Mesendoderm (in vitro differentiated cells): ENCODE measurements at regions not wholly inside any gene's neighbourhood (a gene's known extent, or its start where the extent isn't known, plus 50 kb on each side); places are given as distances from the start of the nearest gene placed in this dataset.

ENCODE experiments used
- DNase-seq: peaks from one replicate; pipeline ENCODE4 v3.0.0; 2013
- H2AK5ac ChIP-seq: 2 replicates; pipeline ENCODE4 v1.6.1; 2013; ENCODE audit warnings: low read length, inconsistent platforms
- H2BK120ac ChIP-seq: 2 replicates; pipeline ENCODE4 v1.6.1; 2013; ENCODE audit warnings: low read depth, mild to moderate bottlenecking, low read length, moderate library complexity, mixed read lengths
- H2BK15ac ChIP-seq: replicated peaks from 2 replicates; pipeline ENCODE4 v1.6.1; 2013; ENCODE audit warnings: low read depth, mild to moderate bottlenecking, moderate library complexity
- H2BK5ac ChIP-seq: 2 replicates; pipeline ENCODE4 v1.6.1; 2013; ENCODE audit warnings: low read length, inconsistent platforms
- H3K18ac ChIP-seq: 2 replicates; pipeline ENCODE4 v1.6.1; 2013; ENCODE audit warnings: mild to moderate bottlenecking, low read length, mixed read lengths
- H3K23ac ChIP-seq: one replicate; pipeline ENCODE4 v1.6.1; 2013; ENCODE audit warnings: low read length
- H3K27ac ChIP-seq: 2 replicates; pipeline ENCODE4 v1.5.1; 2013; ENCODE audit warnings: low read depth, mild to moderate bottlenecking, inconsistent platforms, low read length, moderate library complexity
- H3K27me3 ChIP-seq: 2 replicates; pipeline ENCODE4 v1.6.1; 2013; ENCODE audit warnings: low read length, control low read depth, mild to moderate bottlenecking, inconsistent platforms; ENCODE audit not compliant: insufficient read depth, poor library complexity
- H3K36me3 ChIP-seq: 2 replicates; pipeline ENCODE4 v1.6.1; 2013; ENCODE audit warnings: low read length, inconsistent platforms; ENCODE audit not compliant: control insufficient read depth, insufficient read depth
- H3K4ac ChIP-seq: one replicate; pipeline ENCODE4 v1.6.1; 2013; ENCODE audit warnings: low read depth, mild to moderate bottlenecking, low read length, moderate library complexity
- H3K4me1 ChIP-seq: 2 replicates; pipeline ENCODE4 v1.6.1; 2013; ENCODE audit warnings: low read depth, low read length, inconsistent platforms; ENCODE audit not compliant: control insufficient read depth
- H3K4me2 ChIP-seq: 2 replicates; pipeline ENCODE4 v1.6.1; 2013; ENCODE audit warnings: low read length
- H3K4me3 ChIP-seq: 2 replicates; pipeline ENCODE4 v1.5.1; 2013; ENCODE audit warnings: mild to moderate bottlenecking, low read length
- H3K56ac ChIP-seq: one replicate; pipeline ENCODE4 v1.6.1; 2013; ENCODE audit warnings: low read length
- H3K79me1 ChIP-seq: 2 replicates; pipeline ENCODE4 v1.6.1; 2013; ENCODE audit warnings: low read length, inconsistent platforms
- H3K79me2 ChIP-seq: 2 replicates; pipeline ENCODE4 v1.6.1; 2013; ENCODE audit warnings: mild to moderate bottlenecking, low read length; ENCODE audit not compliant: control insufficient read depth, insufficient read depth
- H3K9ac ChIP-seq: 2 replicates; pipeline ENCODE4 v1.6.1; 2013; ENCODE audit warnings: low read length, inconsistent platforms
- H4K5ac ChIP-seq: one replicate; pipeline ENCODE4 v1.6.1; 2013; ENCODE audit warnings: low read length
- H4K8ac ChIP-seq: one replicate; pipeline ENCODE4 v1.6.1; 2013; ENCODE audit warnings: low read depth, mild to moderate bottlenecking, control low read depth, low read length, moderate library complexity
- WGBS: extraction: QIAGEN DNeasy Blood & Tissue Kit; methylation state at CpG from one replicate; pipeline ENCODE4 v1.1.7; 2013; ENCODE audit warnings: low lambda C conversion rate, missing lambda C conversion rate; ENCODE audit not compliant: insufficient coverage; ENCODE audit errors: extremely low coverage; 5-methylcytosine and 5-hydroxymethylcytosine counted together

DNA sequence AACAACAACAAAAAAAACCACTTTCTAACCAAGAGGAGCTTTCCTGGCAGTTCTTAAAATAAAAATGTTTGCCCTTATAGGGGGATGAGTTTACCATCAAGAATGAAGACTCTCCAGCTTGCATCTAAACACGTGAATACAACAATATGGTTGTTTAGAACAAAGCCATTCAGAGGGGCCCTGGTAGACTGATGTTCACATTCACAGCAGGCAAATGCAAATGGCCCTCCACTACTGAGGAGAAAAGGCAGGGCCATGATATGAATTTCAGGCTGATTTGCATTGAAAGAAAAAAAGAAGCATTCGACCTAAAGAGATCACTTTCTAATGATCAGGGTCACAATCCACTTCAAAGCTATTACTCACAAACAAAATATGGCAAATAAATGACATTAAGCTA, 65.3 kb upstream of the OTOS start:
- Histone ChIP-seq H2AK5ac (no peak overlapping the region), H3K56ac (no peak overlapping the region), H4K5ac (no peak overlapping the region), H3K23ac (no peak overlapping the region), H3K4me2 (no peak overlapping the region), H3K4me3 (no peak overlapping the region), H3K36me3 (no peaks in the 10 kb centered on the region), H3K18ac (no peak overlapping the region), H3K79me1 (no peaks in the 10 kb centered on the region), H4K8ac (no peak overlapping the region), H2BK120ac (no peak overlapping the region), H3K4me1 (no peaks in the 10 kb centered on the region), H3K79me2 (no peaks in the 10 kb centered on the region), H3K27me3 (no peaks in the 10 kb centered on the region), H2BK15ac (no peak overlapping the region), H3K27ac (no peak overlapping the region), H3K9ac (no peak overlapping the region), H2BK5ac (no peak overlapping the region), H3K4ac (no peak overlapping the region)
- DNase-seq, result no peak
- no CpG with 5 or more reads among the region's 2 CpGs for WGBS

DNA sequence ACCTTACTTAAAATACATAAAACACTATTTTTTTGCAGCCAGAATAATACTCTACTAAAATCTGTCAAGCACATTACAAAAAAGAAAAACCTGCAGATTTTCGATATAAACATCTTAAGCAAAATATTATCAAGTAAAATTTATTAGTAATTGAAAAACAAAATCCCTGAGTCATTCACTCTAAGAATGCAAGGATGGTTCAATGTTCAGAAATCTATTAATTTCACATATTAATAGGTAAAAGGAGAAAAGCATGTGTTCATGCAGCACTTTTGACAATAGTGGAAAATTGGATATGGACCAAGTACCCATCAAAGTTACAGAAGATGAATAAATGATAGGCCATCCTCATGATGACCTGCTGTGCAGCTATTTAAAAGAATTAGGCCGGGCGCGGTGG, 66.2 kb upstream of the OTOS start:
- Histone ChIP-seq H3K23ac (no peak overlapping the region), H3K27me3 (no peaks in the 10 kb centered on the region), H4K8ac (no peak overlapping the region), H2BK120ac (no peak overlapping the region), H2BK5ac (no peak overlapping the region), H3K9ac (no peak overlapping the region), H3K56ac (no peak overlapping the region), H3K36me3 (no peaks in the 10 kb centered on the region), H3K27ac (no peak overlapping the region), H2AK5ac (no peak overlapping the region), H3K4me1 (no peaks in the 10 kb centered on the region), H3K4me3 (no peak overlapping the region), H3K79me1 (no peaks in the 10 kb centered on the region), H3K18ac (no peak overlapping the region), H3K4me2 (no peak overlapping the region), H3K79me2 (no peaks in the 10 kb centered on the region), H2BK15ac (no peak overlapping the region), H3K4ac (no peak overlapping the region), H4K5ac (no peak overlapping the region)
- no peak for DNase-seq
- no CpG with 5 or more reads among the region's 4 CpGs for WGBS

DNA sequence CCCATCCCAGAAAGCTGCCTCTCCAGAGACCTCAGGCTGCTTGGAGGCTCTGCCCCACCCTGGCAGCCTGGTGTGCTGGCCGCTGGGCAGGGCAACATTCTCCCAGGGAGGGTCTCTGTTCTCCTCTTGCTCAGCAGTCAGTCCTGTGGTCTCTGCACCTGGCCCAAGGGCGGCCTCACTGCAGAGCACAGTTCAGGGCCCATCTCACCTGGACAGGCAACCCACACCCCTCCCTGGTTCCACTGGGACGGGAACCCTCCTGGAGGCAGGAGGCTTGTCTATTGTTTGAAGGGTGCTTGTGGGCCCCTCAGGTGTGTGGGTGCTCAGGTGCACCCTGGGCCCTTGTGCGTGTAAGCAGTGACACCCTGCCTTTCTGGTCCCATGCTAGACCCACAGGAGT, 67.2 kb upstream of the OTOS start:
- WGBS, result no CpG with 5 or more reads among the region's 4 CpGs
- Histone ChIP-seq H2AK5ac (no peak overlapping the region), H3K27ac (no peak overlapping the region), H3K79me1 (no peaks in the 10 kb centered on the region), H2BK15ac (no peak overlapping the region), H2BK5ac (no peak overlapping the region), H2BK120ac (no peak overlapping the region), H3K4me2 (no peak overlapping the region), H3K23ac (no peak overlapping the region), H3K56ac (no peak overlapping the region), H3K4me3 (no peak overlapping the region), H3K36me3 (no peaks in the 10 kb centered on the region), H3K18ac (no peak overlapping the region), H4K5ac (no peak overlapping the region), H3K4ac (no peak overlapping the region), H3K9ac (no peak overlapping the region), H4K8ac (no peak overlapping the region), H3K4me1 (no peaks in the 10 kb centered on the region), H3K79me2 (no peaks in the 10 kb centered on the region), H3K27me3 (no peaks in the 10 kb centered on the region)
- DNase-seq, result no peak

DNA sequence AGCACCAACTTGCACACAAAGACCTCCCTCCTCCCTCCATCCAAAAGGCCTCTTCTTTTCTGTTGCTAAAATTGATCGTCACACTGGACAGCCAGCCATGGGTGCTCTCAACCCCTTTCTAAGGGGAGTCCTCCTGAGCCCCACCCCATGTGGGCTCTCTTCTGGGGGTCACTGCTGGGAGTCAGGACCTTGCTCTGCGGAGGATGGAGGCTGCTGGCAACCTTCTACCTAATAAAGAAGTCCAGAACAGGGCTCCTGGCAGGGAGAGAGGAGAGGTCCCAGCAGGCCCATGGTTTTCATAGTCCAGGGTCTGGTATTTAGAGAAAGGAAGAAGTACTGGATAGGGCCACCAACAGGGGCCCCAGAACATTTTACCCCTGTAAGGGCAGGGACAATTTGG, 67.6 kb upstream of the OTOS start:
- no peaks in the 10 kb centered on the region for H3K36me3 ChIP-seq
- H3K56ac ChIP-seq, result no peak overlapping the region
- no peak overlapping the region for H3K18ac ChIP-seq
- DNase-seq, result no peak
- no peaks in the 10 kb centered on the region for H3K79me2 ChIP-seq
- H3K9ac ChIP-seq, result no peak overlapping the region
- H2BK120ac ChIP-seq, result no peak overlapping the region
- no peaks in the 10 kb centered on the region for H3K79me1 ChIP-seq
- H3K4ac ChIP-seq, result no peak overlapping the region
- no peak overlapping the region for H3K27ac ChIP-seq
- no peak overlapping the region for H2AK5ac ChIP-seq
- no peak overlapping the region for H2BK5ac ChIP-seq
- H3K4me3 ChIP-seq, result no peak overlapping the region
- H3K23ac ChIP-seq, result no peak overlapping the region
- H3K4me2 ChIP-seq, result no peak overlapping the region
- WGBS, result no CpG with 5 or more reads among the region's 2 CpGs
- no peak overlapping the region for H2BK15ac ChIP-seq
- no peaks in the 10 kb centered on the region for H3K27me3 ChIP-seq
- H4K5ac ChIP-seq, result no peak overlapping the region
- H3K4me1 ChIP-seq, result no peaks in the 10 kb centered on the region
- H4K8ac ChIP-seq, result no peak overlapping the region

DNA sequence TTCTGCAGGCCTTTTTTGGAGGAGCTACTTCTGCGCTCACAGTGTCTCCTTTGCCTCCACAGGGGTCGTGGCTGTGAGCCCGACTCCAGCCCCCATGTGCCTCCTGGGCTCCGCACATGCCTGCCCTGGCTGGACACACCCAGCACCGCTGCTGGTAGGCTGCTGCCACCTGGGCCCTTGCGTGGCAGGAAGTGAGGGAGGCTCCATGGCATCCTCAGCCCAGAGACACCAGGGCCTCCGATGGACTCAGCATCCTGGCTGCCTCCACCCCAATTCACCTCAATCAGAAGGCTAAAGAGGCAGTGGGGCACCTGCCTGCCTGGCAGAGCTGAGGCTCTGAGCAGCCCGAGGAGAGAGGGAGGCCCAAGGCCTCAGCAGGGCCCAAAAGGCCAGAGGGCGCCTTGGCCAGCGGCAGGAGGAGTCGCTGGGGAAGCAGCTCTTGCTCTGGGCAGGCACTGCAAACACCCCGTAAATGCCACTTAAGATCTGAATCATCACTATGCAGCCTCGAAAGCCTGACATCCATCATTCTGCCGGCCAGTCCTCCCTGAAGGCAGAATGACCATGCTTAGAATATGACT, 68.3 kb upstream of the OTOS start:
- Histone ChIP-seq H3K9ac (no peak overlapping the region), H3K27me3 (no peaks in the 10 kb centered on the region), H3K4me2 (no peak overlapping the region), H3K4me1 (no peaks in the 10 kb centered on the region), H3K23ac (no peak overlapping the region), H2BK15ac (no peak overlapping the region), H2BK5ac (no peak overlapping the region), H3K79me1 (no peaks in the 10 kb centered on the region), H3K56ac (no peak overlapping the region), H3K36me3 (no peaks in the 10 kb centered on the region), H2AK5ac (no peak overlapping the region), H3K18ac (no peak overlapping the region), H4K8ac (no peak overlapping the region), H4K5ac (no peak overlapping the region), H3K4ac (no peak overlapping the region), H3K79me2 (no peaks in the 10 kb centered on the region), H3K4me3 (no peak overlapping the region), H2BK120ac (no peak overlapping the region), H3K27ac (no peak overlapping the region)
- no peak for DNase-seq
- WGBS, result no CpG with 5 or more reads among the region's 14 CpGs

DNA sequence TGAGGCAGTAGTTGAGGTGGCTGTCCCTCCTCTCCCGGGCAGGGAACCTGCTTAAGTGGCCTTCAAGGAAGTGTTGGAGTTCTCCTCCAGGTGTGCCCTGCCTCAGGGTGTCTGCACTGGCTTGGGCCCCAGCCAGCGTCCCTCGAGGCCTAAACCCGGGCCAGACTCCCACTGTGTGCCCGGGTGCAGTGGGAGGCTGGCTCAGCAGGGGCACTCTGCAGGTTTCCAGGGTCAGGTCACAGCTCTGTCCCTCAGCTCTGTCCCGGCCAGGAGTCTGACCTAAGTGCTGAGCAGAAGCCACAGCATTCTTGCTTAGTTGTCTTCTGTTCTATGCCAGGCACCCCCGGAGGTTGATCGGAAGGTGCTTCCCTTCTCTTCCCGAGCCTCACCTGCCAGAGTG, 69.0 kb upstream of the OTOS start:
- Histone ChIP-seq H4K5ac (no peak overlapping the region), H3K79me2 (no peaks in the 10 kb centered on the region), H3K27ac (no peak overlapping the region), H3K4ac (no peak overlapping the region), H3K79me1 (no peaks in the 10 kb centered on the region), H3K4me1 (no peaks in the 10 kb centered on the region), H3K36me3 (no peaks in the 10 kb centered on the region), H3K27me3 (no peaks in the 10 kb centered on the region), H2BK5ac (no peak overlapping the region), H3K4me2 (no peak overlapping the region), H2BK15ac (no peak overlapping the region), H4K8ac (no peak overlapping the region), H2AK5ac (no peak overlapping the region), H3K56ac (no peak overlapping the region), H2BK120ac (no peak overlapping the region), H3K9ac (no peak overlapping the region), H3K18ac (no peak overlapping the region), H3K4me3 (no peak overlapping the region), H3K23ac (no peak overlapping the region)
- WGBS, result no CpG with 5 or more reads among the region's 9 CpGs
- no peak for DNase-seq
